Activated T-cell treated with anti-CD3 and anti-CD28 coated beads, Interleukin-2, amount 50 U/mL, for 24 hours (primary cell): ENCODE measurements at regions not wholly inside any gene's neighbourhood (a gene's known extent, or its start where the extent isn't known, plus 50 kb on each side); places are given as distances from the start of the nearest gene placed in this dataset.

Source experiments
- DNase-seq: peaks from one replicate; pipeline ENCODE4 v3.0.0-alpha.2; 2020
- H3K27ac Mint-ChIP-seq: 2 replicates; pipeline ENCODE4 v1.8.0; 2020; ENCODE audit warnings: mild to moderate bottlenecking, mixed read lengths
- H3K27me3 Mint-ChIP-seq: 2 replicates; pipeline ENCODE4 v1.8.0; 2020; ENCODE audit warnings: mixed read lengths
- H3K36me3 Mint-ChIP-seq: 2 replicates; pipeline ENCODE4 v1.8.0; 2020; ENCODE audit warnings: low read depth, mixed read lengths
- H3K4me1 Mint-ChIP-seq: 2 replicates; pipeline ENCODE4 v1.8.0; 2020; ENCODE audit warnings: low read depth, mixed read lengths
- H3K4me3 Mint-ChIP-seq: 2 replicates; pipeline ENCODE4 v1.8.0; 2020; ENCODE audit warnings: mild to moderate bottlenecking, moderate library complexity, mixed read lengths
- H3K9me3 Mint-ChIP-seq: 2 replicates; pipeline ENCODE4 v1.8.0; 2020; ENCODE audit warnings: mixed read lengths

GRCh38 chr4:17296921-17297890 is 214.7 kb downstream of the QDPR start:
- Mint-ChIP-seq H3K4me1 (no peaks in the 10 kb centered on the region), H3K27ac (no peak overlapping the region), H3K4me3 (no peak overlapping the region), H3K36me3 (no peaks in the 10 kb centered on the region), H3K27me3 (peaks cover 46% of the 10 kb centered on the region), H3K9me3 (no peaks in the 10 kb centered on the region)
- DNase-seq = no peak

DNA sequence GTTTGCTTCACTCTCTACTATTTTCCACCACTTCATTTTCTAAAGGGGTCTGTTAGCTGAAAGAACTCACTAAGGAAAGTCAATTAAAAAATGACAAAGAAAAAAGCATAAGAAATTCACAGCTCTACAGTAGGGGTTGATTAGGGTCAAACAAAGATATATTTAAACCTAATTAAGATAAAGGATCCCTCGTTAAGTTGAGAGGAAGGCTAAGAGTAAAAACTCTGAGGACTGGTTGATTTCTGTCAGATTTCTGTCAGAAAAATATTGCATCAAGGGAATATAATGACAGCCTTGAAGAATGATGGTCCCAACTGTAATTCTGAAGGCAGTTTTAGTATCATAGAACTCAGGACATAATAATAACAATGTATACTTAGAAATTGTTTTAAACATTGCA is 218.0 kb downstream of the QDPR start:
- H3K27me3 Mint-ChIP-seq = peaks cover 31% of the 10 kb centered on the region
- no peak overlapping the region for H3K27ac Mint-ChIP-seq
- H3K4me3 Mint-ChIP-seq = no peak overlapping the region
- no peak for DNase-seq
- no peaks in the 10 kb centered on the region for H3K36me3 Mint-ChIP-seq
- H3K4me1 Mint-ChIP-seq = no peaks in the 10 kb centered on the region
- no peaks in the 10 kb centered on the region for H3K9me3 Mint-ChIP-seq

GRCh38 chr4:17288151-17288550 is 223.7 kb downstream of the QDPR start:
- no peaks in the 10 kb centered on the region for H3K4me1 Mint-ChIP-seq
- no peaks in the 10 kb centered on the region for H3K36me3 Mint-ChIP-seq
- DNase-seq = no peak
- no peaks in the 10 kb centered on the region for H3K9me3 Mint-ChIP-seq
- H3K27me3 Mint-ChIP-seq = peaks cover 9% of the 10 kb centered on the region
- no peak overlapping the region for H3K27ac Mint-ChIP-seq
- no peak overlapping the region for H3K4me3 Mint-ChIP-seq

DNA sequence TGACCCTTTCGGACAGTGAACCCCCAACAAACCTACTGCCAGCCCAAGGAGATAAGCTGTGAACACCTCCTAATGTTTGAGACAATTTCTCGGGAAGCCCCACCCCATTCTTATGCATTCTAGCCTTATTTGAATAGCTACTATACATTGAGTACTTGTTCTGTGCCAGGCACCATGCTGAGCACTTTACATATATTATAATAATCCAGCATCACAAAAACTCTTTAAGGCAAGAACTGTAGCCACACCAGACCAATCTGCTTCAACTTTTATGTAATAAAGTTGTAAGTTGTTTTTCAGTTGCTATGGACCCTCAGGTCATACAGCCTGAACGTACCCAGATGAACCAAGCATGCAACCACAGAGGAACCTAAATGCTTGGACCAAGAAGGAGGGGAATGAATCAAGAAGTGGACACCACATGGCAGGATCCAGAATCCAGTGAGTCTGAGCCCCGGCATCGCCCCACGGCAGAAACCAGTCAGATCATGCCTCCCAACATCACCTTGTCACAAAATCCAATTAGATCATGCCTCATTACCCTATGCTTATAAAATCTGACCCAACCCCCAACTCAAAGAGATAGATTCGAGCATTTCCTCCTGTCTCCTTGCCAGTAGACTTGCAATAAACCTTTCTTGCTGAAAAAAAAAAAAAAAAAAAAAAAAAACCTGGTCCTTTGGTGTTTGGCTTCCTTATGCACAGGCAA is 225.0 kb downstream of the QDPR start:
- Mint-ChIP-seq H3K4me3 (no peak overlapping the region), H3K9me3 (no peaks in the 10 kb centered on the region), H3K27me3 (peaks cover 7% of the 10 kb centered on the region), H3K36me3 (no peaks in the 10 kb centered on the region), H3K4me1 (no peaks in the 10 kb centered on the region), H3K27ac (no peak overlapping the region)
- DNase-seq = no peak

- Mint-ChIP-seq H3K9me3 (no peaks in the 10 kb centered on the region), H3K27ac (no peak overlapping the region), H3K36me3 (no peaks in the 10 kb centered on the region), H3K4me3 (no peak overlapping the region), H3K4me1 (no peaks in the 10 kb centered on the region), H3K27me3 (peaks cover 7% of the 10 kb centered on the region)
- DNase-seq = no peak
Measured at GRCh38 chr4:17285747-17286146, 226.1 kb downstream of the QDPR start.

- Mint-ChIP-seq H3K27me3 (peaks cover 7% of the 10 kb centered on the region), H3K27ac (no peak overlapping the region), H3K36me3 (no peaks in the 10 kb centered on the region), H3K4me1 (no peaks in the 10 kb centered on the region), H3K9me3 (no peaks in the 10 kb centered on the region), H3K4me3 (no peak overlapping the region)
- no peak for DNase-seq
Measured at GRCh38 chr4:17284323-17285175, 227.3 kb downstream of the QDPR start.

DNA sequence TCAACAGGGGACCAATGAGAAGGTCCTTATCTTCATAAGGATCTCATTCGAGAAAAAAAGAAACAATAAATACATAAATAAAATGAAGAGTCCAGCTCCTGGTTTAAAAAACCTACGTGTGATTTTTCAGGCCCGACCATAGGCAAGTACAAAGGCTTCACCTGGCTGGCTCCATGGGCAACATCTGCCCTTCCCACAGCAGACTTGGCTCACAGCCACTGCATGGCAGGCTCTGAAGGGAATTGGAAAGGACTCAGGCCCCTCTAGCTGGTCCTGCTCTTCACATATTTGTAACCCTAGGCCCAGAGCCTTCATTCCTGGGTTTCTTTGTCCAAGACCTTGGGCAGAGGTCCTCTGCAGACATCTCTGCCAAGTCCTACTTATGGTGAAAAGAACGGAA is 228.1 kb downstream of the QDPR start:
- no peaks in the 10 kb centered on the region for H3K36me3 Mint-ChIP-seq
- no peak overlapping the region for H3K27ac Mint-ChIP-seq
- no peaks in the 10 kb centered on the region for H3K4me1 Mint-ChIP-seq
- H3K4me3 Mint-ChIP-seq = no peak overlapping the region
- no peak for DNase-seq
- peaks cover 7% of the 10 kb centered on the region for H3K27me3 Mint-ChIP-seq
- H3K9me3 Mint-ChIP-seq = no peaks in the 10 kb centered on the region

DNA sequence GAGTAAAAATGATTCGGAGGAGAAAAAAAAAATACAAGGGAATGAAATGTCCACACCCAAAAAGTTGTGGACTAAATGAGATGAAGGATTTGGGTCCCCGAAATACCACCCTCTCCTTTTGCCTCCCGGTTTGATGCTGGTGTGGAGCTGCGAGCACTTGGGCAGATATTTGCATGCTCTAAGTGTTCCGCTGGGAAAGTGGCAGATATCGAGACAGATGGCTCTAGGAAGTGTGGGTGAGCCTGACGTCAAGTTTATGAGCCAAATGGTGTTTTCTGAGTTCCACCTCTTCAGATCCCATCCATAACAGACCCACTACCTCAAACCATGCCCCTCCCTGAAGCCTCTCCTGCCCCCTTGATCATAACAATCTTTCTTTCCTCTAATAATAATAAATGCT is 228.6 kb downstream of the QDPR start:
- H3K27me3 Mint-ChIP-seq = peaks cover 7% of the 10 kb centered on the region
- H3K4me1 Mint-ChIP-seq = no peaks in the 10 kb centered on the region
- H3K27ac Mint-ChIP-seq = no peak overlapping the region
- no peaks in the 10 kb centered on the region for H3K36me3 Mint-ChIP-seq
- no peaks in the 10 kb centered on the region for H3K9me3 Mint-ChIP-seq
- no peak for DNase-seq
- H3K4me3 Mint-ChIP-seq = no peak overlapping the region

DNA sequence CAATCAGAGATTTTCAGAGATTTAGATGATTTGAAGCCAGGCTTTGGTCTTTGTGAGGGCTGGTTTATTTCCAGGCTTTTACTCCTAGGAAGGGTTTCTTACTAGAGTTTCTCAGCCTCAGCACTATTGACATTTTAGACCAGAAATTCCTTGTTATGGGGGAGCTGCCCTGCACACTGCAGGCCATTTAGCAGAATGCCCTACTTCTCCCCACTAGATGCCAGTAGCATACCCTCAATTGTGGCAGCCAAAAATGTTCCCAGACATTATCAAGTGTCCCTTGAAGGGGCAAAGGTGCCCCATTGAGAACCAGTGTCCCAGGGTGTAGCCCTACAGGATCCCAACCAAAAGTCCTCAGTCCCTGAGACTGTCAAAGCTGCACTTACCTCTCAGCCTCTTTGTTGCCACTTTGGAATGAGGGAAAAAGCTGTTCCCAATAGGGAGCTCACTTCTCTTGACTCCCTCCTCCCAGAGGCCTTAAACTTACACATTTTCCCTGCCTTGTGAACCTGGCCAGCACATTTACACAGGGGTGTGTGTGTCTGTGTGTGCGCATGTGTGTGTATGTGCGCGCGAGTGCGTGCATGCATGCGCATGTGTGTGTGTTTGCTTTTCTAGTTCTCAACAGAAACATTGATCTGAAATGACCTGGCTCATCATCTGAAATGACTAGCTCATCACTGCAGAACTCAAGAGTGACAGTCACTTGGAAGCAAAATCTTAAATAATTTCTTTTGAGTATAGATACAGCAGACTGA is 231.4 kb downstream of the QDPR start:
- H3K4me1 Mint-ChIP-seq = no peaks in the 10 kb centered on the region
- no peak for DNase-seq
- H3K27me3 Mint-ChIP-seq = peaks cover 7% of the 10 kb centered on the region
- no peaks in the 10 kb centered on the region for H3K9me3 Mint-ChIP-seq
- no peaks in the 10 kb centered on the region for H3K36me3 Mint-ChIP-seq
- no peak overlapping the region for H3K27ac Mint-ChIP-seq
- no peak overlapping the region for H3K4me3 Mint-ChIP-seq

- no peaks in the 10 kb centered on the region for H3K9me3 Mint-ChIP-seq
- no peak for DNase-seq
- H3K4me3 Mint-ChIP-seq = no peak overlapping the region
- H3K27me3 Mint-ChIP-seq = no peaks in the 10 kb centered on the region
- H3K4me1 Mint-ChIP-seq = no peaks in the 10 kb centered on the region
- no peak overlapping the region for H3K27ac Mint-ChIP-seq
- no peaks in the 10 kb centered on the region for H3K36me3 Mint-ChIP-seq
Measured at GRCh38 chr4:17276776-17277175, 235.1 kb downstream of the QDPR start.

DNA sequence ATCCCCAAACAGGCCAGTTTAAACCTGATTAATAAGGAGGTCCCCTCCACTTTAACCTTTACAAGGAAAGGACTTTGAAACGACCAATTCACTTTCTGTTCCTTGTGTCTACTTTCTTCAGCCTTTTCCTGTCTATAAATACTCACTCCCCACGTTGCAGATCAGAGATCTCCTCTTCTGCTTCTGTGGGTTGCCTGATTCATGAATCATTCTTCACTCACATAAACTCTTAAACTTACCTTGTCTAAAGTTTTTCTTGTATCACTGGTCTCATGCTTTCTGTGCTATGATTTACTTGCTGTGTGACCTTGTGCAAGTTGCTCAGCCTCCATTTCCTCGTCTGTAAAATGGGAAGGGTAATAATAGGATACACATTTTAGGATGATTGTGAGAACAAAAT is 236.1 kb downstream of the QDPR start:
- DNase-seq = no peak
- Mint-ChIP-seq H3K27ac (no peak overlapping the region), H3K4me1 (no peaks in the 10 kb centered on the region), H3K36me3 (no peaks in the 10 kb centered on the region), H3K9me3 (no peaks in the 10 kb centered on the region), H3K27me3 (peaks cover 2% of the 10 kb centered on the region), H3K4me3 (no peak overlapping the region)

GRCh38 chr4:17273047-17273446 is 238.8 kb downstream of the QDPR start:
- H3K4me1 Mint-ChIP-seq = no peaks in the 10 kb centered on the region

GRCh38 chr4:17272154-17272553 is 239.7 kb downstream of the QDPR start:
- H3K27ac Mint-ChIP-seq = no peak overlapping the region
- H3K27me3 Mint-ChIP-seq = peaks cover 21% of the 10 kb centered on the region
- no peak overlapping the region for H3K4me3 Mint-ChIP-seq
- no peaks in the 10 kb centered on the region for H3K36me3 Mint-ChIP-seq
- no peaks in the 10 kb centered on the region for H3K9me3 Mint-ChIP-seq
- no peaks in the 10 kb centered on the region for H3K4me1 Mint-ChIP-seq
- DNase-seq = no peak

More at GRCh38 chr4:17273047-17273446, 238.8 kb downstream of the QDPR start:
- H3K27me3 Mint-ChIP-seq = peaks cover 19% of the 10 kb centered on the region
- no peak overlapping the region for H3K4me3 Mint-ChIP-seq
- no peaks in the 10 kb centered on the region for H3K36me3 Mint-ChIP-seq
- DNase-seq = no peak
- H3K27ac Mint-ChIP-seq = no peak overlapping the region
- H3K9me3 Mint-ChIP-seq = no peaks in the 10 kb centered on the region

DNA sequence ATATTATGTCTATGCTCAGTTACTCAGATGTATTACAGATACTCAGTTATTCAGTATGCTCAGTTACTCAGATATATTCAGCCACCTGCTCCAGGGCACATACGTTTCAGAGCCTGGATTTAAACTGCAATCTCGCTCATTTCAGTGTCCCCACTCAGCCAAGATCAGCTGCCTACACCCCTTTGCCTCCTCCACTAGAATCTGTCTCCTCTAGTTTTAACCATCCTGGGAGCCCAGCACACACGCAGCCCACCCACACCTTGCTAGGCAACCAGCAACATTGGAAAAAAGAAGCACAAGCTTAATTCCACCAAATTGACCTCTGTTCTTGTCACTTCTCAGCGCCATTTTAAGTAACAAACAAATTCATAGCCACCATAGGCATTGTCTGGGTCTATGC is 246.2 kb downstream of the QDPR start:
- no peak for DNase-seq
- Mint-ChIP-seq H3K27ac (no peak overlapping the region), H3K27me3 (peaks cover 31% of the 10 kb centered on the region), H3K36me3 (no peaks in the 10 kb centered on the region), H3K9me3 (no peaks in the 10 kb centered on the region), H3K4me3 (no peak overlapping the region), H3K4me1 (no peaks in the 10 kb centered on the region)
